T-helper 17 cell (primary cell): ENCODE measurements at regions not wholly inside any gene's neighbourhood (a gene's known extent, or its start where the extent isn't known, plus 50 kb on each side); places are given as distances from the start of the nearest gene placed in this dataset.
"Not testable (repeated sequence)": the region's sequence is repeated elsewhere in the genome, so short reads cannot be mapped to it uniquely, and the experiment has no call there.

Experiments used
- ATAC-seq: fragments of 150-1000 bp; cut with Tn5 transposase; 2 replicates; pipeline ENCODE4 v1.10.0; 2021; ENCODE audit warnings: mild to moderate bottlenecking, moderate library complexity
- DNase-seq, 3 donors: peaks; one replicate each; pipeline versions ENCODE4 v3.0.0 to v3.0.0-alpha.2; 2020 to 2021
- H3K9me3 ChIP-seq: one replicate; pipeline ENCODE4 v1.7.0; 2013; ENCODE audit warnings: low read length, mild to moderate bottlenecking; ENCODE audit not compliant: control insufficient read depth, poor library complexity, severe bottlenecking
- H3K27ac Mint-ChIP-seq: one replicate; pipeline ENCODE4 v1.8.0; 2022; ENCODE audit warnings: mild to moderate bottlenecking, moderate library complexity, mixed read lengths
- H3K27me3 Mint-ChIP-seq: one replicate; pipeline ENCODE4 v1.8.0; 2022; ENCODE audit warnings: mixed read lengths
- H3K36me3 Mint-ChIP-seq: one replicate; pipeline ENCODE4 v1.8.0; 2022; ENCODE audit warnings: low read depth, mixed read lengths
- H3K4me1 Mint-ChIP-seq: one replicate; pipeline ENCODE4 v1.8.0; 2022; ENCODE audit warnings: mild to moderate bottlenecking, mixed read lengths
- H3K4me3 Mint-ChIP-seq: one replicate; pipeline ENCODE4 v1.8.0; 2022; ENCODE audit warnings: mild to moderate bottlenecking, moderate library complexity, mixed read lengths

GRCh38 chr5:163569284-163569683, 63.9 kb downstream of the MAT2B start:
- ATAC-seq: no peak
- H3K4me3 Mint-ChIP-seq: no peak overlapping the region

GRCh38 chr5:163571744-163572143, 66.3 kb downstream of the MAT2B start:
- no peaks in the 10 kb centered on the region for H3K9me3 ChIP-seq
- Mint-ChIP-seq H3K27ac (no peak overlapping the region), H3K4me1 (peaks cover 7% of the 10 kb centered on the region), H3K4me3 (no peak overlapping the region), H3K27me3 (peaks cover 57% of the 10 kb centered on the region), H3K36me3 (peaks cover 4% of the 10 kb centered on the region)
- no peak for DNase-seq
- ATAC-seq: no peak

More at GRCh38 chr5:163569284-163569683, 63.9 kb downstream of the MAT2B start:
- H3K36me3 Mint-ChIP-seq: peaks cover 4% of the 10 kb centered on the region
- DNase-seq: no peak
- peaks cover 74% of the 10 kb centered on the region for H3K27me3 Mint-ChIP-seq
- peaks cover 23% of the 10 kb centered on the region for H3K4me1 Mint-ChIP-seq
- H3K9me3 ChIP-seq: no peaks in the 10 kb centered on the region
- no peak overlapping the region for H3K27ac Mint-ChIP-seq

- DNase-seq (no peak), ATAC-seq (no peak)
- Mint-ChIP-seq H3K4me1 (no peaks in the 10 kb centered on the region), H3K27me3 (peaks cover 39% of the 10 kb centered on the region), H3K36me3 (no peaks in the 10 kb centered on the region), H3K4me3 (no peak overlapping the region), H3K27ac (no peak overlapping the region)
- H3K9me3 ChIP-seq: no peaks in the 10 kb centered on the region
Observed at GRCh38 chr5:163574472-163575440, 69.3 kb downstream of the MAT2B start.

- H3K9me3 ChIP-seq: no peaks in the 10 kb centered on the region
- no peak for DNase-seq
- no peaks in the 10 kb centered on the region for H3K4me1 Mint-ChIP-seq
Observed at GRCh38 chr5:163578652-163579051, 73.2 kb downstream of the MAT2B start.

GRCh38 chr5:163579729-163580128, 74.3 kb downstream of the MAT2B start:
- no peak overlapping the region for H3K4me3 Mint-ChIP-seq
- H3K4me1 Mint-ChIP-seq: no peaks in the 10 kb centered on the region
- DNase-seq (no peak), ATAC-seq (no peak)
- H3K27me3 Mint-ChIP-seq: peaks cover 31% of the 10 kb centered on the region
- H3K9me3 ChIP-seq: no peaks in the 10 kb centered on the region
- H3K36me3 Mint-ChIP-seq: peaks cover 7% of the 10 kb centered on the region
- H3K27ac Mint-ChIP-seq: no peak overlapping the region

More at GRCh38 chr5:163578652-163579051, 73.2 kb downstream of the MAT2B start:
- Mint-ChIP-seq H3K4me3 (no peak overlapping the region), H3K27ac (no peak overlapping the region), H3K36me3 (peaks cover 5% of the 10 kb centered on the region), H3K27me3 (peaks cover 27% of the 10 kb centered on the region)
- no peak for ATAC-seq

- peaks cover 7% of the 10 kb centered on the region for H3K36me3 Mint-ChIP-seq
- DNase-seq (no peak), ATAC-seq (no peak)
- H3K9me3 ChIP-seq: no peaks in the 10 kb centered on the region
- H3K27ac Mint-ChIP-seq: no peak overlapping the region
- peaks cover 25% of the 10 kb centered on the region for H3K27me3 Mint-ChIP-seq
- H3K4me1 Mint-ChIP-seq: no peaks in the 10 kb centered on the region
- no peak overlapping the region for H3K4me3 Mint-ChIP-seq
Observed at GRCh38 chr5:163580516-163580915, 75.1 kb downstream of the MAT2B start.

- not testable (repeated sequence) for ATAC-seq, H3K4me1 Mint-ChIP-seq, DNase-seq, H3K9me3 ChIP-seq, H3K36me3 Mint-ChIP-seq, H3K4me3 Mint-ChIP-seq, H3K27ac Mint-ChIP-seq
- peaks cover 46% of the 10 kb centered on the region for H3K27me3 Mint-ChIP-seq
Observed at GRCh38 chr5:163583491-163584153, 78.2 kb downstream of the MAT2B start.

GRCh38 chr5:163585206-163585605, 79.8 kb downstream of the MAT2B start:
- H3K36me3 Mint-ChIP-seq: peaks cover 7% of the 10 kb centered on the region

GRCh38 chr5:163586531-163586956, 81.1 kb downstream of the MAT2B start:
- H3K36me3 Mint-ChIP-seq: peaks cover 2% of the 10 kb centered on the region
- DNase-seq (no peak), ATAC-seq (no peak)
- no peaks in the 10 kb centered on the region for H3K9me3 ChIP-seq
- peaks cover 33% of the 10 kb centered on the region for H3K27me3 Mint-ChIP-seq
- no peak overlapping the region for H3K27ac Mint-ChIP-seq
- H3K4me1 Mint-ChIP-seq: no peaks in the 10 kb centered on the region
- H3K4me3 Mint-ChIP-seq: no peak overlapping the region

More at GRCh38 chr5:163585206-163585605, 79.8 kb downstream of the MAT2B start:
- H3K27me3 Mint-ChIP-seq: peaks cover 40% of the 10 kb centered on the region
- no peak overlapping the region for H3K4me3 Mint-ChIP-seq
- H3K27ac Mint-ChIP-seq: no peak overlapping the region
- H3K9me3 ChIP-seq: no peaks in the 10 kb centered on the region
- no peaks in the 10 kb centered on the region for H3K4me1 Mint-ChIP-seq
- ATAC-seq: no peak
- no peak for DNase-seq

GRCh38 chr5:163594951-163595350, 89.5 kb downstream of the MAT2B start:
- Mint-ChIP-seq H3K36me3 (no peaks in the 10 kb centered on the region), H3K27me3 (peaks cover 52% of the 10 kb centered on the region), H3K4me3 (no peak overlapping the region), H3K27ac (no peak overlapping the region), H3K4me1 (no peaks in the 10 kb centered on the region)
- no peaks in the 10 kb centered on the region for H3K9me3 ChIP-seq
- no peak for ATAC-seq
- no peak for DNase-seq

- DNase-seq (no peak), ATAC-seq (no peak)
- H3K36me3 Mint-ChIP-seq: no peaks in the 10 kb centered on the region
- no peaks in the 10 kb centered on the region for H3K9me3 ChIP-seq
- no peak overlapping the region for H3K4me3 Mint-ChIP-seq
- no peaks in the 10 kb centered on the region for H3K4me1 Mint-ChIP-seq
- peaks cover 55% of the 10 kb centered on the region for H3K27me3 Mint-ChIP-seq
- H3K27ac Mint-ChIP-seq: no peak overlapping the region
Observed at GRCh38 chr5:163595932-163596607, 90.7 kb downstream of the MAT2B start.

GRCh38 chr5:163596608-163597315, 91.3 kb downstream of the MAT2B start:
- no peak overlapping the region for H3K4me3 Mint-ChIP-seq
- no peak for ATAC-seq
- no peaks in the 10 kb centered on the region for H3K36me3 Mint-ChIP-seq
- no peaks in the 10 kb centered on the region for H3K4me1 Mint-ChIP-seq
- DNase-seq: no peak
- peaks cover 58% of the 10 kb centered on the region for H3K27me3 Mint-ChIP-seq
- H3K9me3 ChIP-seq: no peaks in the 10 kb centered on the region
- no peak overlapping the region for H3K27ac Mint-ChIP-seq
